ENCODE measurements at regions not wholly inside any gene's neighbourhood (a gene's known extent, or its start where the extent isn't known, plus 50 kb on each side); places are given as distances from the start of the nearest gene placed in this dataset.

GRCh38 chr12:28827861-28828260 is 321.2 kb upstream of the FAR2 start:
- H3K4me1 ChIP-seq (ENCODE audit: control insufficient read depth, insufficient read depth, low read length): peaks cover 9% of the 10 kb centered on the region
- H3K36me3 ChIP-seq (ENCODE audit: control insufficient read depth, insufficient read depth, low read length, severe bottlenecking): no peaks in the 10 kb centered on the region
- no peak for DNase-seq (ENCODE audit: low read depth)
- H3K9ac ChIP-seq (ENCODE audit: low read length): no peak overlapping the region
- H3K9me3 ChIP-seq (ENCODE audit: control insufficient read depth, low read length): no peaks in the 10 kb centered on the region
- H3K27me3 ChIP-seq (replicated peaks; ENCODE audit: control insufficient read depth, insufficient read depth, low read length): no peaks in the 10 kb centered on the region
- H3K4me3 ChIP-seq (ENCODE audit: low read length): no peak overlapping the region

- Histone ChIP-seq H3K9ac (ENCODE audit: low read length) (no peak overlapping the region), H3K4me3 (ENCODE audit: low read length) (no peak overlapping the region), H3K4me1 (ENCODE audit: control insufficient read depth, insufficient read depth, low read length) (peaks cover 9% of the 10 kb centered on the region), H3K36me3 (ENCODE audit: control insufficient read depth, insufficient read depth, low read length, severe bottlenecking) (no peaks in the 10 kb centered on the region), H3K27me3 (replicated peaks; ENCODE audit: control insufficient read depth, insufficient read depth, low read length) (no peaks in the 10 kb centered on the region), H3K9me3 (ENCODE audit: control insufficient read depth, low read length) (no peaks in the 10 kb centered on the region)
- DNase-seq (ENCODE audit: low read depth): no peak
These were observed 320.8 kb upstream of the FAR2 start for GRCh38 chr12:28828318-28828717.

- Histone ChIP-seq H3K36me3 (ENCODE audit: control insufficient read depth, insufficient read depth, low read length, severe bottlenecking) (no peaks in the 10 kb centered on the region), H3K27me3 (replicated peaks; ENCODE audit: control insufficient read depth, insufficient read depth, low read length) (no peaks in the 10 kb centered on the region), H3K4me3 (ENCODE audit: low read length) (no peak overlapping the region), H3K9ac (ENCODE audit: low read length) (no peak overlapping the region), H3K9me3 (ENCODE audit: control insufficient read depth, low read length) (peaks cover 9% of the 10 kb centered on the region), H3K4me1 (ENCODE audit: control insufficient read depth, insufficient read depth, low read length) (no peaks in the 10 kb centered on the region)
- no peak for DNase-seq (ENCODE audit: low read depth)
These were observed 318.6 kb upstream of the FAR2 start for GRCh38 chr12:28830491-28830890.

- no peaks in the 10 kb centered on the region for H3K9me3 ChIP-seq (ENCODE audit: control insufficient read depth, low read length)
- H3K4me3 ChIP-seq (ENCODE audit: low read length): no peak overlapping the region
- no peak overlapping the region for H3K9ac ChIP-seq (ENCODE audit: low read length)
- DNase-seq (ENCODE audit: low read depth): no peak
- H3K4me1 ChIP-seq (ENCODE audit: control insufficient read depth, insufficient read depth, low read length): no peaks in the 10 kb centered on the region
- H3K27me3 ChIP-seq (replicated peaks; ENCODE audit: control insufficient read depth, insufficient read depth, low read length): no peaks in the 10 kb centered on the region
- no peaks in the 10 kb centered on the region for H3K36me3 ChIP-seq (ENCODE audit: control insufficient read depth, insufficient read depth, low read length, severe bottlenecking)
These were observed 304.4 kb upstream of the FAR2 start for GRCh38 chr12:28844718-28845117.

- no peak for DNase-seq (ENCODE audit: low read depth)
- no peak overlapping the region for H3K9ac ChIP-seq (ENCODE audit: low read length)
- no peaks in the 10 kb centered on the region for H3K27me3 ChIP-seq (replicated peaks; ENCODE audit: control insufficient read depth, insufficient read depth, low read length)
- H3K9me3 ChIP-seq (ENCODE audit: control insufficient read depth, low read length): no peaks in the 10 kb centered on the region
- no peaks in the 10 kb centered on the region for H3K36me3 ChIP-seq (ENCODE audit: control insufficient read depth, insufficient read depth, low read length, severe bottlenecking)
- H3K4me1 ChIP-seq (ENCODE audit: control insufficient read depth, insufficient read depth, low read length): no peaks in the 10 kb centered on the region
- H3K4me3 ChIP-seq (ENCODE audit: low read length): no peak overlapping the region
These were observed 297.3 kb upstream of the FAR2 start for GRCh38 chr12:28851781-28852180.

GRCh38 chr12:28855761-28856310 is 293.2 kb upstream of the FAR2 start:
- H3K4me3 ChIP-seq (ENCODE audit: low read length): no peak overlapping the region
- peak; percentile 27 for DNase-seq (ENCODE audit: low read depth)
- H3K27me3 ChIP-seq (replicated peaks; ENCODE audit: control insufficient read depth, insufficient read depth, low read length): no peaks in the 10 kb centered on the region
- H3K9me3 ChIP-seq (ENCODE audit: control insufficient read depth, low read length): no peaks in the 10 kb centered on the region
- H3K36me3 ChIP-seq (ENCODE audit: control insufficient read depth, insufficient read depth, low read length, severe bottlenecking): no peaks in the 10 kb centered on the region
- no peak overlapping the region for H3K9ac ChIP-seq (ENCODE audit: low read length)
- H3K4me1 ChIP-seq (ENCODE audit: control insufficient read depth, insufficient read depth, low read length): no peaks in the 10 kb centered on the region

GRCh38 chr12:28857369-28857768 is 291.7 kb upstream of the FAR2 start:
- no peak overlapping the region for H3K4me3 ChIP-seq (ENCODE audit: low read length)
- no peak for DNase-seq (ENCODE audit: low read depth)
- H3K27me3 ChIP-seq (replicated peaks; ENCODE audit: control insufficient read depth, insufficient read depth, low read length): no peaks in the 10 kb centered on the region
- H3K36me3 ChIP-seq (ENCODE audit: control insufficient read depth, insufficient read depth, low read length, severe bottlenecking): no peaks in the 10 kb centered on the region
- H3K9me3 ChIP-seq (ENCODE audit: control insufficient read depth, low read length): no peaks in the 10 kb centered on the region
- no peak overlapping the region for H3K9ac ChIP-seq (ENCODE audit: low read length)
- H3K4me1 ChIP-seq (ENCODE audit: control insufficient read depth, insufficient read depth, low read length): no peaks in the 10 kb centered on the region

GRCh38 chr12:28859551-28859950 is 289.5 kb upstream of the FAR2 start:
- Histone ChIP-seq H3K9ac (ENCODE audit: low read length) (no peak overlapping the region), H3K4me1 (ENCODE audit: control insufficient read depth, insufficient read depth, low read length) (no peaks in the 10 kb centered on the region), H3K9me3 (ENCODE audit: control insufficient read depth, low read length) (no peaks in the 10 kb centered on the region), H3K36me3 (ENCODE audit: control insufficient read depth, insufficient read depth, low read length, severe bottlenecking) (no peaks in the 10 kb centered on the region), H3K27me3 (replicated peaks; ENCODE audit: control insufficient read depth, insufficient read depth, low read length) (no peaks in the 10 kb centered on the region), H3K4me3 (ENCODE audit: low read length) (no peak overlapping the region)
- DNase-seq (ENCODE audit: low read depth): no peak

GRCh38 chr12:28865776-28866175 is 283.3 kb upstream of the FAR2 start:
- Histone ChIP-seq H3K36me3 (ENCODE audit: control insufficient read depth, insufficient read depth, low read length, severe bottlenecking) (no peaks in the 10 kb centered on the region), H3K27me3 (replicated peaks; ENCODE audit: control insufficient read depth, insufficient read depth, low read length) (no peaks in the 10 kb centered on the region)

GRCh38 chr12:28866296-28866695 is 282.8 kb upstream of the FAR2 start:
- no peaks in the 10 kb centered on the region for H3K27me3 ChIP-seq (replicated peaks; ENCODE audit: control insufficient read depth, insufficient read depth, low read length)
- no peak for DNase-seq (ENCODE audit: low read depth)
- H3K9me3 ChIP-seq (ENCODE audit: control insufficient read depth, low read length): no peaks in the 10 kb centered on the region
- no peak overlapping the region for H3K9ac ChIP-seq (ENCODE audit: low read length)
- peaks cover 9% of the 10 kb centered on the region for H3K4me1 ChIP-seq (ENCODE audit: control insufficient read depth, insufficient read depth, low read length)
- no peak overlapping the region for H3K4me3 ChIP-seq (ENCODE audit: low read length)
- H3K36me3 ChIP-seq (ENCODE audit: control insufficient read depth, insufficient read depth, low read length, severe bottlenecking): no peaks in the 10 kb centered on the region

More at GRCh38 chr12:28865776-28866175, 283.3 kb upstream of the FAR2 start:
- H3K9ac ChIP-seq (ENCODE audit: low read length): no peak overlapping the region
- peaks cover 5% of the 10 kb centered on the region for H3K4me1 ChIP-seq (ENCODE audit: control insufficient read depth, insufficient read depth, low read length)
- no peak overlapping the region for H3K4me3 ChIP-seq (ENCODE audit: low read length)
- no peaks in the 10 kb centered on the region for H3K9me3 ChIP-seq (ENCODE audit: control insufficient read depth, low read length)
- DNase-seq (ENCODE audit: low read depth): peak; percentile 30

- H3K9me3 ChIP-seq (ENCODE audit: control insufficient read depth, low read length): no peaks in the 10 kb centered on the region
- H3K4me1 ChIP-seq (ENCODE audit: control insufficient read depth, insufficient read depth, low read length): peaks cover 9% of the 10 kb centered on the region
- no peaks in the 10 kb centered on the region for H3K36me3 ChIP-seq (ENCODE audit: control insufficient read depth, insufficient read depth, low read length, severe bottlenecking)
- no peak overlapping the region for H3K9ac ChIP-seq (ENCODE audit: low read length)
- DNase-seq (ENCODE audit: low read depth): no peak
- H3K27me3 ChIP-seq (replicated peaks; ENCODE audit: control insufficient read depth, insufficient read depth, low read length): no peaks in the 10 kb centered on the region
- H3K4me3 ChIP-seq (ENCODE audit: low read length): no peak overlapping the region
These were observed 282.2 kb upstream of the FAR2 start for GRCh38 chr12:28866715-28867503.

Data from adipocyte (in vitro differentiated cells).